ENCODE measurements at regions not wholly inside any gene's neighbourhood (a gene's known extent, or its start where the extent isn't known, plus 50 kb on each side); places are given as distances from the start of the nearest gene placed in this dataset.

DNA sequence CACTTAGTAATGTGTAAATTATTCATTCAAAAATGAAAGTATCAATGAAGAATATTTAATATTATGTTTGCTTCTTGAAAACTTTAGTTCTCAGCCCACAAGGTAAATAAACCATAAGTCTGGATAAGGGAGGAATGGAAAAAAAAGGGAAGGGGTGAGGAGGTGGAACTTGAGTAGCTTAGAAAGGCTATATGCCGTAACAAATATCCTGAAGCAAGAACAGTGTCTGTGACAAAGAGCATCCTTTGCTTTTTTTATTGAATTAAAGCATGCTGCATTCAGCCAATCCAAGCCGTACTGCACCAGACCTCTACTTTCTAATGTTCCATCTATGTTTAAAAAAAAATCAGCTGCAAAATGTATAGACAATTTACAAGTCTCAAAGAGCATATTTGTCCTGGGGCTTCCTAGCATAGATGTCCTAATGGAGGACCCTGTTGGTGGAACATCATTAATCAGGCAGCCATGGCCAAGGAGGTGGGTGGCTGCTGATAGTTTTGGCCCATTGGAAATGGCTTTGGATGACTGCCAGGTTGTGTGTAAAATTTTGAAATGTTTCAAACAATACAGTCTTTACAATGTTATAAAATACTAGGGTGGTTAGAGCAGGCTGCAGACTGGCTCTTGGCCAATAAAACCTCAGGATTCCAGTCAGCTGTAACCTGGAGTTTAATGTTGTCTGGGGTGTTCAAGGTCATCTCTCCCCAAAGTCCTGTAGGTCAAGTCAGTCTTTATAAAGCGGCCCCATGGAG is 895.8 kb upstream of the SOX9 start:
- CTCF ChIA-PET: no interaction called here
- ATAC-seq: no peak
- no peaks in the 10 kb centered on the region for H3K9me3 ChIP-seq (ENCODE audit: control insufficient read depth, insufficient read depth, low read depth, low read length)
- no TSS peak for BruUV-seq (replicated peaks)
- H3K36me3 ChIP-seq (ENCODE audit: control insufficient read depth, insufficient read depth, low read length): no peaks in the 10 kb centered on the region
- H3K27me3 ChIP-seq (ENCODE audit: control insufficient read depth, insufficient read depth, low read length): no peaks in the 10 kb centered on the region
- in situ Hi-C loops (cut with HindIII; ENCODE audit: low pct_unique_long_range_greater_than_20kb, low sequenced_read_pairs) (no loop called here), intact Hi-C loops (cut with micrococcal nuclease; ENCODE audit: unreplicated experiment) (no loop called here)
- DNase-seq (ENCODE audit: low read depth, low spot score): no peak
- no peak overlapping the region for H3K4me3 ChIP-seq (ENCODE audit: low read depth in 2 of 2, low read length in 2 of 2)
- no peak overlapping the region for H3K27ac ChIP-seq (ENCODE audit: low read length)
- TF ChIP-seq, protein P1, sequence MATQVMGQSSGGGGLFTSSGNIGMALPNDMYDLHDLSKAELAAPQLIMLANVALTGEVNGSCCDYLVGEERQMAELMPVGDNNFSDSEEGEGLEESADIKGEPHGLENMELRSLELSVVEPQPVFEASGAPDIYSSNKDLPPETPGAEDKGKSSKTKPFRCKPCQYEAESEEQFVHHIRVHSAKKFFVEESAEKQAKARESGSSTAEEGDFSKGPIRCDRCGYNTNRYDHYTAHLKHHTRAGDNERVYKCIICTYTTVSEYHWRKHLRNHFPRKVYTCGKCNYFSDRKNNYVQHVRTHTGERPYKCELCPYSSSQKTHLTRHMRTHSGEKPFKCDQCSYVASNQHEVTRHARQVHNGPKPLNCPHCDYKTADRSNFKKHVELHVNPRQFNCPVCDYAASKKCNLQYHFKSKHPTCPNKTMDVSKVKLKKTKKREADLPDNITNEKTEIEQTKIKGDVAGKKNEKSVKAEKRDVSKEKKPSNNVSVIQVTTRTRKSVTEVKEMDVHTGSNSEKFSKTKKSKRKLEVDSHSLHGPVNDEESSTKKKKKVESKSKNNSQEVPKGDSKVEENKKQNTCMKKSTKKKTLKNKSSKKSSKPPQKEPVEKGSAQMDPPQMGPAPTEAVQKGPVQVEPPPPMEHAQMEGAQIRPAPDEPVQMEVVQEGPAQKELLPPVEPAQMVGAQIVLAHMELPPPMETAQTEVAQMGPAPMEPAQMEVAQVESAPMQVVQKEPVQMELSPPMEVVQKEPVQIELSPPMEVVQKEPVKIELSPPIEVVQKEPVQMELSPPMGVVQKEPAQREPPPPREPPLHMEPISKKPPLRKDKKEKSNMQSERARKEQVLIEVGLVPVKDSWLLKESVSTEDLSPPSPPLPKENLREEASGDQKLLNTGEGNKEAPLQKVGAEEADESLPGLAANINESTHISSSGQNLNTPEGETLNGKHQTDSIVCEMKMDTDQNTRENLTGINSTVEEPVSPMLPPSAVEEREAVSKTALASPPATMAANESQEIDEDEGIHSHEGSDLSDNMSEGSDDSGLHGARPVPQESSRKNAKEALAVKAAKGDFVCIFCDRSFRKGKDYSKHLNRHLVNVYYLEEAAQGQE (IDR thresholded peaks at IDR 0.05; ENCODE audit: insufficient read depth in 1 of 2, low read depth in 2 of 2, low read length in 1 of 2): no peak
- TF ChIP-seq TCF7L2 (IDR thresholded peaks at IDR 0.05; ENCODE audit: low read depth, low read length): no peak
- no peak for TF ChIP-seq SIN3A (IDR thresholded peaks at IDR 0.05; ENCODE audit: borderline replicate concordance, insufficient read depth, low read depth, low read length)
- no peak for TF ChIP-seq CTCF (IDR thresholded peaks at IDR 0.05)
- no peak for TF ChIP-seq POLR2AphosphoS5 (IDR thresholded peaks at IDR 0.05; ENCODE audit: low read depth, low read length)
- no peaks in the 10 kb centered on the region for H3K4me1 ChIP-seq (ENCODE audit: control insufficient read depth, insufficient read depth, low read length)
- POLR2A ChIA-PET: no interaction called here

- Histone ChIP-seq H3K36me3 (ENCODE audit: control insufficient read depth, insufficient read depth, low read length) (no peaks in the 10 kb centered on the region), H3K9me3 (ENCODE audit: control insufficient read depth, insufficient read depth, low read depth, low read length) (no peaks in the 10 kb centered on the region), H3K27ac (ENCODE audit: low read length) (no peak overlapping the region), H3K4me1 (ENCODE audit: control insufficient read depth, insufficient read depth, low read length) (no peaks in the 10 kb centered on the region), H3K27me3 (ENCODE audit: control insufficient read depth, insufficient read depth, low read length) (no peaks in the 10 kb centered on the region), H3K4me3 (ENCODE audit: low read depth in 2 of 2, low read length in 2 of 2) (no peak overlapping the region)
- ChIA-PET POLR2A (no interaction called here), CTCF (no interaction called here)
- no TSS peak for BruUV-seq (replicated peaks)
- no peak for ATAC-seq
- TF ChIP-seq POLR2AphosphoS5 (IDR thresholded peaks at IDR 0.05; ENCODE audit: low read depth, low read length): no peak
- TF ChIP-seq CTCF (IDR thresholded peaks at IDR 0.05): no peak
- TF ChIP-seq, protein P1 (IDR thresholded peaks at IDR 0.05; ENCODE audit: insufficient read depth in 1 of 2, low read depth in 2 of 2, low read length in 1 of 2): no peak
- no peak for TF ChIP-seq SIN3A (IDR thresholded peaks at IDR 0.05; ENCODE audit: borderline replicate concordance, insufficient read depth, low read depth, low read length)
- no peak for TF ChIP-seq TCF7L2 (IDR thresholded peaks at IDR 0.05; ENCODE audit: low read depth, low read length)
- DNase-seq (ENCODE audit: low read depth, low spot score): no peak
- in situ Hi-C loops (cut with HindIII; ENCODE audit: low pct_unique_long_range_greater_than_20kb, low sequenced_read_pairs): no loop called here
- intact Hi-C loops (cut with micrococcal nuclease; ENCODE audit: unreplicated experiment): no loop called here
Observed at GRCh38 chr17:71227841-71228240, 893.0 kb upstream of the SOX9 start.

Measured in Panc1 (cell line).